Activated CD8-positive, alpha-beta T cell treated with anti-CD3 and anti-CD28 coated beads for 36 hours (primary cell): ENCODE measurements at regions not wholly inside any gene's neighbourhood (a gene's known extent, or its start where the extent isn't known, plus 50 kb on each side); places are given as distances from the start of the nearest gene placed in this dataset.

Experiments
- ATAC-seq: fragments of 200-7000 bp; cut with Tn5 transposase; one replicate; pipeline ENCODE4 v1.10.0; 2021; ENCODE audit warnings: mild to moderate bottlenecking, moderate library complexity
- CTCF ChIA-PET: fragments of 350-600 bp; sonication (Branson Sonifier 250); formaldehyde crosslinking; loops from one replicate; lab custom pipeline; 2021; ENCODE audit warnings: antibody characterized with exemption; lab: Charles Lee
- POLR2A ChIA-PET: fragments of 350-600 bp; sonication (Branson Sonifier 250); formaldehyde crosslinking; loops from one replicate; lab custom pipeline; 2021; ENCODE audit warnings: antibody characterized with exemption; lab: Charles Lee
- DNase-seq: peaks from one replicate; pipeline ENCODE4 v3.0.0-alpha.2; 2020
- H3K27ac Mint-ChIP-seq: one replicate; pipeline ENCODE4 v1.8.0; 2021; ENCODE audit warnings: mild to moderate bottlenecking, mixed read lengths
- H3K27me3 Mint-ChIP-seq: one replicate; pipeline ENCODE4 v1.8.0; 2021; ENCODE audit warnings: mixed read lengths
- H3K36me3 Mint-ChIP-seq: one replicate; pipeline ENCODE4 v1.8.0; 2021; ENCODE audit warnings: low read depth, mixed read lengths
- H3K4me1 Mint-ChIP-seq: one replicate; pipeline ENCODE4 v1.8.0; 2021; ENCODE audit warnings: low read depth, mixed read lengths
- H3K4me3 Mint-ChIP-seq: one replicate; pipeline ENCODE4 v1.8.0; 2021; ENCODE audit warnings: mild to moderate bottlenecking, moderate library complexity, mixed read lengths
- H3K9me3 Mint-ChIP-seq: one replicate; pipeline ENCODE4 v1.8.0; 2021; ENCODE audit warnings: mixed read lengths
- intact Hi-C: fragments of 100-400 bp; cut with micrococcal nuclease; formaldehyde crosslinking; loops from one replicate; pipeline ENCODE4 v1.10.0; 2022
- TF ChIP-seq, protein P1 (sequence below): fragments of 200-600 bp; IDR thresholded peaks from one replicate; pipeline ENCODE4 v1.8.0; 2022; ENCODE audit warnings: antibody characterized with exemption, mild to moderate bottlenecking

DNA sequence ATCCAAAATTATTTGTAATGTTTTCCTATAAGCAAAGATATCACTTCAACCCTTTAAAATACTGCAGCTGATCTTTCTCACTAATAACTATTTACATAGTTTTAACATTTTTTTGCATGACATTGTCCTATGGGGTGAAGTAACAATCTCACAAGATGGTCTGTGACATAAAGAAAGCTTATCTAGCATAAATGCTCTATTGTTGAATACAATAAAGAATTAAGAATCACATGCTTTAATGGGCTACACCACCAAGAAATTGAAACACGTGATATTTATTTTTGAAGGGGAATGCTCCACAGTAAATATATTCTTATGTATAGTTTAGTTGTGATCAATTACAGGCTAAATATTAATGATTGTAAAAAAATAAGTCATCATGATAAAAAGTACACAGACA lies 441.1 kb downstream of the PTH2R start:
- no peaks in the 10 kb centered on the region for H3K4me1 Mint-ChIP-seq
- ChIA-PET CTCF (no interaction called here), POLR2A (no interaction called here)
- peaks cover 17% of the 10 kb centered on the region for H3K9me3 Mint-ChIP-seq
- no peaks in the 10 kb centered on the region for H3K36me3 Mint-ChIP-seq
- no peaks in the 10 kb centered on the region for H3K27me3 Mint-ChIP-seq
- DNase-seq: no peak
- H3K27ac Mint-ChIP-seq: no peak overlapping the region
- ATAC-seq: no peak
- TF ChIP-seq, protein P1, sequence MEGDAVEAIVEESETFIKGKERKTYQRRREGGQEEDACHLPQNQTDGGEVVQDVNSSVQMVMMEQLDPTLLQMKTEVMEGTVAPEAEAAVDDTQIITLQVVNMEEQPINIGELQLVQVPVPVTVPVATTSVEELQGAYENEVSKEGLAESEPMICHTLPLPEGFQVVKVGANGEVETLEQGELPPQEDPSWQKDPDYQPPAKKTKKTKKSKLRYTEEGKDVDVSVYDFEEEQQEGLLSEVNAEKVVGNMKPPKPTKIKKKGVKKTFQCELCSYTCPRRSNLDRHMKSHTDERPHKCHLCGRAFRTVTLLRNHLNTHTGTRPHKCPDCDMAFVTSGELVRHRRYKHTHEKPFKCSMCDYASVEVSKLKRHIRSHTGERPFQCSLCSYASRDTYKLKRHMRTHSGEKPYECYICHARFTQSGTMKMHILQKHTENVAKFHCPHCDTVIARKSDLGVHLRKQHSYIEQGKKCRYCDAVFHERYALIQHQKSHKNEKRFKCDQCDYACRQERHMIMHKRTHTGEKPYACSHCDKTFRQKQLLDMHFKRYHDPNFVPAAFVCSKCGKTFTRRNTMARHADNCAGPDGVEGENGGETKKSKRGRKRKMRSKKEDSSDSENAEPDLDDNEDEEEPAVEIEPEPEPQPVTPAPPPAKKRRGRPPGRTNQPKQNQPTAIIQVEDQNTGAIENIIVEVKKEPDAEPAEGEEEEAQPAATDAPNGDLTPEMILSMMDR: no peak
- intact Hi-C loops: no loop called here
- no peak overlapping the region for H3K4me3 Mint-ChIP-seq

DNA sequence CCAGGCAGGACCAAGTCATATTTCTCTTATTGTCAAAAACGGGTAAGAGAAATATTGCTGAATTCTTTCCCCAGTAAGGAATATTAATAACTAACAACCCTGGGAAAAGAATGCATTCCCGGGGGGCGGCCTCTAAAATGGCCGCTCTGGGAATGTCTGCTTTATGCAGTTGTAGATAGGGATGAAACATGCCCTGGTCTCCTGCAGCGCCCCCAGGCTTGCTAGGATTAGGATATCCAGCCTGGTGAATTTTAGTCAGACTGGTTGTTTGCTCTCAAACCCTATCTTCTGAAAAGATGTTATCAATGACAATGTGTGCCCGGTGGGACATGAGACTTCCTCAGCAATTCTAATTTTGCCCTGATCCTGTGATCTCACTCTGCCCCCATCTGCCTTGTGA lies 448.1 kb downstream of the PTH2R start:
- ChIA-PET CTCF (no interaction called here), POLR2A (no interaction called here)
- ATAC-seq (no peak), DNase-seq (no peak)
- peaks cover 3% of the 10 kb centered on the region for H3K36me3 Mint-ChIP-seq
- H3K27me3 Mint-ChIP-seq: no peaks in the 10 kb centered on the region
- H3K9me3 Mint-ChIP-seq: peaks cover 25% of the 10 kb centered on the region
- no peaks in the 10 kb centered on the region for H3K4me1 Mint-ChIP-seq
- TF ChIP-seq, protein P1: no peak
- no peak overlapping the region for H3K27ac Mint-ChIP-seq
- intact Hi-C loops: no loop called here
- no peak overlapping the region for H3K4me3 Mint-ChIP-seq

DNA sequence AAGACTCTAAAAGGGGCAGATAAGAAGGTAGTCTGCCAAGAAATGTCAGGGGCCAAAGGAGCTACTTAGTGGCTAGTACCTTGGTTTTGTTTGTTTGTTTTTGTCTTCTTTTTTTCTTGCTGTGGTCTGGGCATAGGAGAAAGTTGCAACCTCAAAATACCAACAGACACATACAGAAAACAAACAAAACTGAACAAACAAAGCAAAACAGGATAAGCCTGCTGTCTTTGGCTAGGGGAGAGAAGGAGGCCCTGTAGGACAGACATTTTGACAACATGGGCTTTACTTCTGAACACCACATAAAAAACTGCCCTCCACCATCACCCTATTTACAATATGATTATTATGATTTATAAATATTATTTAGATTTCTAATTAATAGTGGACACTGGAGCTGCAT lies 460.8 kb downstream of the PTH2R start:
- intact Hi-C loops: no loop called here
- Mint-ChIP-seq H3K27me3 (no peaks in the 10 kb centered on the region), H3K4me1 (no peaks in the 10 kb centered on the region), H3K9me3 (no peaks in the 10 kb centered on the region), H3K36me3 (no peaks in the 10 kb centered on the region), H3K27ac (no peak overlapping the region), H3K4me3 (no peak overlapping the region)
- TF ChIP-seq, protein P1: no peak
- CTCF ChIA-PET: no interaction called here
- DNase-seq: no peak
- POLR2A ChIA-PET: no interaction called here
- ATAC-seq: no peak

DNA sequence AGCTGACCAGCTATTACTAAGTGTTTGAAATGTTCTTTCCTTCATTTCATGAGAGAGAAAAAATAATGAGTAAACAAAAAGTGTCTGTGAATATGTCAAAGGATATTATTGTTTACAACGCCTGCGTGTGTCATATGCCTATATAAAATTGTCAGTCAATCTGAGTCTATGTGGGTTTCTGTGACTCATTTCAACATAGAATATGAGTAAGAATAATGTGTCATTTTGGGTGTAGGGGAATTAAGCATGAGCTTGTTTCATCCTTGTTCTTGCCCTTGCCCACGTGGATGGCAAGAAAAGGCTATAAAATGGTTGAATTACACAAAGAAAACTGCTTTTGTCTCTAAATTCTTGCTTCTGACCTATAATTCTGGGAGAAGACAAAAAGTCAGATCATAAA lies 466.0 kb downstream of the PTH2R start:
- no peaks in the 10 kb centered on the region for H3K4me1 Mint-ChIP-seq
- TF ChIP-seq, protein P1: no peak
- H3K9me3 Mint-ChIP-seq: no peaks in the 10 kb centered on the region
- no peaks in the 10 kb centered on the region for H3K36me3 Mint-ChIP-seq
- no peak overlapping the region for H3K4me3 Mint-ChIP-seq
- POLR2A ChIA-PET: no interaction called here
- intact Hi-C loops: no loop called here
- H3K27ac Mint-ChIP-seq: no peak overlapping the region
- CTCF ChIA-PET: no interaction called here
- no peak for DNase-seq
- no peak for ATAC-seq
- H3K27me3 Mint-ChIP-seq: no peaks in the 10 kb centered on the region

DNA sequence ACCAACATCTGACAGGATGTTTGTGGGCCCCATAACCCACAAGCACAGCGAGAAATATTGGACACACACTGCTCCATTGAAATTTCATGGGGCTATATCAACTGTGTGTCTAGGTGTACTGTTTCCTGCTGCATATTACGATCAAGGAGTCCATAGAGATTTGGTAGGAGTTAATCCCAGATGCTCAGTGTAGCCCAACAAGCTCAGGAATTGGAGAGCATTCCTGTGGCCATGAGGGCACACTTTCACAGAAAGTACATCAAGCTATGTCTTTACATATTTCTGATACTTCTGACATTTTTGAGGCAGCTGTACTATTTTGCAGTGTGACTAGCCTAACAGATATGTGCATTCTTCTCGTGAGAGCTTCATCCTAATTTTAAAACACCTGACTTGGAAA lies 473.1 kb downstream of the PTH2R start:
- TF ChIP-seq, protein P1: no peak
- POLR2A ChIA-PET: no interaction called here

More for the DNA sequence above, 473.1 kb downstream of the PTH2R start:
- intact Hi-C loops: no loop called here
- H3K4me1 Mint-ChIP-seq: no peaks in the 10 kb centered on the region
- ATAC-seq (no peak), DNase-seq (no peak)
- H3K9me3 Mint-ChIP-seq: no peaks in the 10 kb centered on the region
- H3K27me3 Mint-ChIP-seq: no peaks in the 10 kb centered on the region
- no peaks in the 10 kb centered on the region for H3K36me3 Mint-ChIP-seq
- CTCF ChIA-PET: no interaction called here
- H3K27ac Mint-ChIP-seq: no peak overlapping the region
- no peak overlapping the region for H3K4me3 Mint-ChIP-seq
